Glutamatergic neuron (in vitro differentiated cells): ENCODE measurements at regions not wholly inside any gene's neighbourhood (a gene's known extent, or its start where the extent isn't known, plus 50 kb on each side); places are given as distances from the start of the nearest gene placed in this dataset.
"Not testable (repeated sequence)": the region's sequence is repeated elsewhere in the genome, so short reads cannot be mapped to it uniquely, and the experiment has no call there.

Experiments
- DNase-seq: peaks from one replicate; pipeline ENCODE4 v3.0.0; 2022
- H3K27ac Mint-ChIP-seq: one replicate; pipeline ENCODE4 v1.8.0; 2020; ENCODE audit warnings: mild to moderate bottlenecking, mixed read lengths, inconsistent platforms; ENCODE audit not compliant: unreplicated experiment
- H3K27me3 Mint-ChIP-seq: one replicate; pipeline ENCODE4 v1.8.0; 2020; ENCODE audit warnings: mild to moderate bottlenecking, moderate library complexity, mixed read lengths, inconsistent platforms; ENCODE audit not compliant: unreplicated experiment
- H3K36me3 Mint-ChIP-seq: one replicate; pipeline ENCODE4 v1.8.0; 2020; ENCODE audit warnings: mild to moderate bottlenecking, mixed read lengths, inconsistent platforms; ENCODE audit not compliant: unreplicated experiment
- H3K4me1 Mint-ChIP-seq: one replicate; pipeline ENCODE4 v1.8.0; 2020; ENCODE audit warnings: mild to moderate bottlenecking, low read depth, mixed read lengths, inconsistent platforms; ENCODE audit not compliant: unreplicated experiment
- H3K4me3 Mint-ChIP-seq: one replicate; pipeline ENCODE4 v1.8.0; 2020; ENCODE audit warnings: mild to moderate bottlenecking, mixed read lengths, inconsistent platforms; ENCODE audit not compliant: unreplicated experiment
- H3K9me3 Mint-ChIP-seq: one replicate; pipeline ENCODE4 v1.8.0; 2020; ENCODE audit warnings: mild to moderate bottlenecking, moderate library complexity, mixed read lengths, inconsistent platforms; ENCODE audit not compliant: unreplicated experiment
- TF ChIP-seq, protein P1 (sequence below): fragments of 200-600 bp; sonication (generic); IDR thresholded peaks from one replicate; pipeline ENCODE4 v1.5.0; 2021; ENCODE audit not compliant: partially characterized antibody, unreplicated experiment

DNA sequence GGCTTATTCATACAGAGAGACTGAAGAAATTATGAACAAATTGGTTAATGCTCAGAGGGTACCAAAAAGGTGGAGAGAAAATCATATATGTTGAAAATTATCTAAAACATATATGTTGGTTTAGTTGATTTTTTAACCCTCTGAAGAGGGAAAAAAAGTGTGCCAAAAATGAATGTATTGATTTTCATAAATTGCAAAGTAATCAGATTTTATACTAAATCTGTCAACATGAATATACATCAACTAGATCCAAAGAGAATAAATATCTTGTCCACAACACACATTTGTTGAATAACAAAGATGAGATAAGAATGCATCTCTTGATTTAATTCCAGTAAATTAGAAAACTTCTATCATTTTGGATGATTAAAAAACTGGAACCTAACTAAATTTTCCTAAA lies 125.3 kb upstream of the TACR3 start:
- TF ChIP-seq, protein P1, sequence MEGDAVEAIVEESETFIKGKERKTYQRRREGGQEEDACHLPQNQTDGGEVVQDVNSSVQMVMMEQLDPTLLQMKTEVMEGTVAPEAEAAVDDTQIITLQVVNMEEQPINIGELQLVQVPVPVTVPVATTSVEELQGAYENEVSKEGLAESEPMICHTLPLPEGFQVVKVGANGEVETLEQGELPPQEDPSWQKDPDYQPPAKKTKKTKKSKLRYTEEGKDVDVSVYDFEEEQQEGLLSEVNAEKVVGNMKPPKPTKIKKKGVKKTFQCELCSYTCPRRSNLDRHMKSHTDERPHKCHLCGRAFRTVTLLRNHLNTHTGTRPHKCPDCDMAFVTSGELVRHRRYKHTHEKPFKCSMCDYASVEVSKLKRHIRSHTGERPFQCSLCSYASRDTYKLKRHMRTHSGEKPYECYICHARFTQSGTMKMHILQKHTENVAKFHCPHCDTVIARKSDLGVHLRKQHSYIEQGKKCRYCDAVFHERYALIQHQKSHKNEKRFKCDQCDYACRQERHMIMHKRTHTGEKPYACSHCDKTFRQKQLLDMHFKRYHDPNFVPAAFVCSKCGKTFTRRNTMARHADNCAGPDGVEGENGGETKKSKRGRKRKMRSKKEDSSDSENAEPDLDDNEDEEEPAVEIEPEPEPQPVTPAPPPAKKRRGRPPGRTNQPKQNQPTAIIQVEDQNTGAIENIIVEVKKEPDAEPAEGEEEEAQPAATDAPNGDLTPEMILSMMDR: no peak
- Mint-ChIP-seq H3K4me3 (no peak overlapping the region), H3K27me3 (no peaks in the 10 kb centered on the region)

DNA sequence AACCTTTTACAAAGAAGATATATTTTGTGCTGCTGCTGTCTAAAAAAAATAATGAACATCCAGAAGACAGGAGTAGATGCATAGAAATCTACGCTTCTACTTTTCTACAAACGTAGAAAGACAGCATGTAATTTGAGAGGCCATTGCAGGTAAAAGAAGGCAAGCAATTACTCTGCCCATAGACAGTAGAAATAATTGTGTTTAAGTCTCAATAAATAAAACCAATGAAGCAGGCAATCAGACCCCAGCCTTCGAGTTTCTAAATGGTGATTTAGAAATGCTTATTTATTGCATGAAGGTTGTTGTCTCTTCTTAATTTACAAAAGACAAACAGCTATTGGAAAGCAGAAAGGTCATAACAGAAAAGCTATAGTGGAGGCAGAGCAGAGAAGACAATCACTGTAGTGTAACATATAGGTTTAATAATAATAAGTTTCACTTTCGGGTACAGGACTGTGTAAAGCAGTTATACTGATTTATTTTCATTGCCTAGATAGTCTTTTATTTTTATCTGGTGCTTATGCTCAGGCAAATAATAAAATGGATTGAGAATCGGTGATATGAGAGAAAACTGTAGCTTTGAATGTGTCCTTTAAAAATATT lies 123.0 kb upstream of the TACR3 start:
- DNase-seq: no peak
- TF ChIP-seq, protein P1: no peak
- Mint-ChIP-seq H3K27ac (no peak overlapping the region), H3K36me3 (peaks cover 7% of the 10 kb centered on the region), H3K9me3 (no peaks in the 10 kb centered on the region), H3K4me3 (no peak overlapping the region), H3K4me1 (no peaks in the 10 kb centered on the region), H3K27me3 (no peaks in the 10 kb centered on the region)

More for the DNA sequence above, 125.3 kb upstream of the TACR3 start:
- no peak for DNase-seq
- H3K9me3 Mint-ChIP-seq: peaks cover 2% of the 10 kb centered on the region
- peaks cover 7% of the 10 kb centered on the region for H3K36me3 Mint-ChIP-seq
- H3K27ac Mint-ChIP-seq: no peak overlapping the region
- no peaks in the 10 kb centered on the region for H3K4me1 Mint-ChIP-seq

DNA sequence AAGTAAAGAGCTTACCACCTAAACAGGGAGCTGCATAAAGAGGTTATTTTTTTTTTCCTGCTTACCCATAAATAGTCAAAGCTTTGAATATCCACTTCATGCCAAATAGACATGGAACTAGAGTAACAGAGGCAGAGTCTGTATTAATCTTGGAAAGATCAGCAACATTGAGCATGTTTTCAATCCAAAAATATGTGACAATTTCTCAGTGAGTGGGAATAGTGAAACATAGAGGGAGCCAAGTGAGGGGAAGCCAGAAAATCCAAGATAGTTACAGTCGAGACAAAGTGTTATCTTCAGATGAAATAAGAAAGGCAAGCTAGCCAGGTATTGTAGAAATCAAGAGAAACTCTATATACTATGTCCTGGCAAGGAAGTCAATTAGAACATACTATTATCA lies 122.3 kb upstream of the TACR3 start:
- no peaks in the 10 kb centered on the region for H3K9me3 Mint-ChIP-seq
- H3K4me3 Mint-ChIP-seq: no peak overlapping the region
- no peak for DNase-seq
- H3K36me3 Mint-ChIP-seq: peaks cover 7% of the 10 kb centered on the region
- no peaks in the 10 kb centered on the region for H3K4me1 Mint-ChIP-seq
- H3K27me3 Mint-ChIP-seq: no peaks in the 10 kb centered on the region
- TF ChIP-seq, protein P1: no peak
- H3K27ac Mint-ChIP-seq: no peak overlapping the region

DNA sequence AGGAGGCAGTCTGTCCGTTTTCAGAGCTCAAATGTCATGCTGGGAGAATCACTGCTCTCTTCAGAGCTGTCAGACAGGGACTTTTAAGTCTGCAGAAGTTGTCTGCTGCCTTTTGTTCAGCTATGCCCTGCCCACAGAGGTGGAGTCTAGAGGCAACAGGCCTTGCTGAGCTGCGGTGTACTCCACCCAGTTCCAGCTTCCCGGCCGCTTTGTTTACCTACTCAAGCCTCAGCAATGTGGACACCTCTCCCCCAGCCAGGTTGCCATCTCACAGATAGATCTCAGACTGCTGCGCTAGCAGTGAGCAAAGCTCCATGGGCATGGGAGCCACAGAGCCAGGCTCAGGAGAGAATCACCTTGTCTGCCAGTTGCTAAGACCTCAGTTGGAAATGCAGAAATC lies 90.5 kb upstream of the TACR3 start:
- not testable (repeated sequence) for H3K4me1 Mint-ChIP-seq, H3K9me3 Mint-ChIP-seq, H3K27ac Mint-ChIP-seq, DNase-seq, H3K36me3 Mint-ChIP-seq, H3K4me3 Mint-ChIP-seq, H3K27me3 Mint-ChIP-seq

DNA sequence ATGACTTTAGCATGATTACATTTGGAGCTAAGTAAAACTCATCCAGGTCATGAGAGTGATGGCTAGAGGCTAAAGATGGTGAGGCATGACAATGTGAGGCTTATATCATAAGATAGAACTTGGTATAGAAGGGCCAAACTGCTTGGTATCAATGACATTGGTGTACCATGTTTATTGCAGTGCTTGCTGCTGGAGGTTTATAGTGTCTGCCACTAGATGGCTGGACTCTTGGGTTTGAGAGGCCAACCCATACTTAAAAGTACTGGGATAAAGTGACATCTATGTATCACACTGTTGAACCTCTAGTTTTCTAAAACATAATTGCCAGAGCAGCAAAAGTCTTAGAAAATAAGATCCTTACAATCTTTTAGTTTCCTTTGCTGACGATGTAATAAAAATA lies 83.0 kb upstream of the TACR3 start:
- H3K27ac Mint-ChIP-seq: no peak overlapping the region
- no peaks in the 10 kb centered on the region for H3K9me3 Mint-ChIP-seq
- H3K4me1 Mint-ChIP-seq: no peaks in the 10 kb centered on the region
- no peaks in the 10 kb centered on the region for H3K27me3 Mint-ChIP-seq
- no peak overlapping the region for H3K4me3 Mint-ChIP-seq
- TF ChIP-seq, protein P1: no peak
- no peak for DNase-seq
- no peaks in the 10 kb centered on the region for H3K36me3 Mint-ChIP-seq
